K562 (cell line): ENCODE measurements at regions not wholly inside any gene's neighbourhood (a gene's known extent, or its start where the extent isn't known, plus 50 kb on each side); places are given as distances from the start of the nearest gene placed in this dataset.

ENCODE experiments used
- ATAC-seq: fragments of 200-7000 bp; cut with Tn5 transposase; 3 replicates; pipeline ENCODE4 v1.9.1; 2020; ENCODE audit warnings: moderate library complexity
- BruUV-seq: library from RNA; stranded (reverse); fragments of 400-500 nt; replicated peaks from 2 replicates; lab custom pipeline; 2021; lab: Mats Ljungman, UMichigan
- CTCF ChIA-PET: fragments of 300-600 bp; formaldehyde crosslinking; extraction: SDS; loops from one replicate; lab custom pipeline; 2021; ENCODE audit warnings: low intra/inter-chr PET ratio; lab: Yijun Ruan, JAX
- POLR2A ChIA-PET: fragments of 300-600, 350-650 bp; sonication (Branson Sonifier 250); formaldehyde crosslinking; extraction: SDS; loops from one replicate; lab custom pipeline; 2021; ENCODE audit warnings: antibody characterized with exemption, inconsistent platforms; lab: Yijun Ruan, JAX
- DNase-seq, 4 experiments: peaks; one replicate each; pipeline versions ENCODE4 v3.0.0 to v3.0.0-alpha.2; 2011 to 2018; ENCODE audit warnings: low spot score in 3 of 4, mixed read lengths in 3 of 4; ENCODE audit errors: extremely low read depth in 1 of 4
- FAIRE-seq: peaks from 2 replicates; lab custom pipeline; 2011; peaks lifted over from hg19 to GRCh38; lab: Jason Lieb, UNC
- H2AFZ ChIP-seq: 2 replicates; pipeline ENCODE4 v1.6.0; 2011; ENCODE audit warnings: low read depth, low read length, control low read depth, inconsistent platforms
- H3K27ac ChIP-seq: fragments of 200-600 bp; 3 replicates; pipeline ENCODE4 v1.8.0; 2011; ENCODE audit warnings: low read depth, mild to moderate bottlenecking, control low read depth, inconsistent platforms, low read length, moderate library complexity, mixed read lengths; ENCODE audit errors: extremely low read depth
- H3K27me3 ChIP-seq, 2 experiments: fragments of 300-600 bp in 1 of 2; 2 replicates in 1 of 2; 3 replicates in 1 of 2; pipeline versions ENCODE4 v1.6.0 to v1.8.0; 2011; ENCODE audit warnings: inconsistent platforms in 2 of 2, low read length in 2 of 2, mild to moderate bottlenecking in 1 of 2, mixed read lengths in 1 of 2, moderate library complexity in 1 of 2; ENCODE audit not compliant: control insufficient read depth in 2 of 2, insufficient read depth in 2 of 2
- H3K36me3 ChIP-seq: fragments of 300-600 bp; 3 replicates; pipeline ENCODE4 v1.8.0; 2011; ENCODE audit warnings: mild to moderate bottlenecking, low read length, inconsistent platforms; ENCODE audit not compliant: control insufficient read depth, insufficient read depth
- H3K4me1 ChIP-seq, 2 experiments: fragments of 200-600 bp in 1 of 2; replicated peaks in 1 of 2; 2 replicates in 1 of 2; 3 replicates in 1 of 2; pipeline versions ENCODE4 v1.5.1 to v1.8.0; 2011; ENCODE audit warnings: inconsistent platforms in 2 of 2, low read length in 2 of 2, mild to moderate bottlenecking in 1 of 2, mixed read lengths in 1 of 2, moderate library complexity in 1 of 2; ENCODE audit not compliant: control insufficient read depth in 2 of 2, insufficient read depth in 2 of 2
- H3K4me2 ChIP-seq: 2 replicates; pipeline ENCODE4 v1.6.1; 2011; ENCODE audit warnings: low read length, control low read depth, inconsistent platforms, mixed read lengths; ENCODE audit not compliant: insufficient read depth
- H3K4me3 ChIP-seq: fragments of 200-600 bp; sonication (generic), shearing (Covaris generic); 2 replicates; pipeline ENCODE4 v1.5.1; 2016; ENCODE audit warnings: control low read depth, inconsistent platforms
- H3K79me2 ChIP-seq: fragments of 200-600 bp; 3 replicates; pipeline ENCODE4 v1.8.0; 2011; ENCODE audit warnings: low read length, inconsistent platforms; ENCODE audit not compliant: control insufficient read depth, insufficient read depth
- H3K9ac ChIP-seq, 2 experiments: 2 replicates each; pipeline versions ENCODE4 v1.6.0 to v1.6.1; 2011; ENCODE audit warnings: low read depth in 2 of 2, low read length in 2 of 2, control low read depth in 1 of 2, inconsistent platforms in 1 of 2, mild to moderate bottlenecking in 1 of 2, mixed read lengths in 1 of 2; ENCODE audit not compliant: insufficient read depth in 1 of 2
- H3K9me1 ChIP-seq: one replicate; pipeline ENCODE4 v1.6.0; 2011; ENCODE audit warnings: inconsistent platforms, mild to moderate bottlenecking, low read length, moderate library complexity; ENCODE audit not compliant: control insufficient read depth, insufficient read depth
- H3K9me3 ChIP-seq: replicated peaks from 2 replicates; pipeline ENCODE4 v1.5.1; 2011; ENCODE audit warnings: low read depth, low read length, inconsistent platforms; ENCODE audit not compliant: control insufficient read depth, insufficient read depth
- H4K20me1 ChIP-seq: replicated peaks from 2 replicates; pipeline ENCODE4 v1.6.1; 2011; ENCODE audit warnings: low read length, inconsistent platforms, mixed read lengths; ENCODE audit not compliant: control insufficient read depth, insufficient read depth
- BRCA1 ChIP-seq, 2 experiments: fragments of 450-650 bp in 1 of 2; sonication (generic) in 1 of 2; formaldehyde crosslinking in 1 of 2; IDR thresholded peaks; 2 replicates each; pipeline versions ENCODE4 v1.5.0 to v1.6.1; 2017 to 2020; ENCODE audit warnings: mild to moderate bottlenecking in 1 of 2, missing genetic modification reagents in 1 of 2
- CHD4 ChIP-seq: fragments of 200-600 bp; sonication (generic); IDR thresholded peaks from 3 replicates; pipeline ENCODE4 v1.6.1; 2012; ENCODE audit warnings: low read depth, mild to moderate bottlenecking, mixed read lengths, low read length, inconsistent platforms; ENCODE audit not compliant: insufficient read depth, insufficient replicate concordance, poor library complexity, severe bottlenecking
- HDGF ChIP-seq: fragments of 450-650 bp; IDR thresholded peaks from 2 replicates; pipeline ENCODE4 v1.6.1; 2016
- HES1 ChIP-seq: fragments of 450-650 bp; IDR thresholded peaks from 2 replicates; pipeline ENCODE4 v1.6.1; 2016; ENCODE audit warnings: low read depth, mild to moderate bottlenecking, moderate library complexity
- POLR2AphosphoS2 ChIP-seq: IDR thresholded peaks from 2 replicates; pipeline ENCODE4 v1.6.1; 2012; ENCODE audit warnings: low read length, improper control_type of control experiment
- SRSF9 ChIP-seq: fragments of 200-400 bp; formaldehyde crosslinking; IDR thresholded peaks from 2 replicates; pipeline ENCODE4 v1.6.1; 2017; ENCODE audit warnings: low read depth, low read length, borderline replicate concordance
- TFAM ChIP-seq: fragments of 250-450 bp; sonication (Bioruptor Pico); conservative IDR thresholded peaks from 2 replicates; pipeline ENCODE4 v1.5.0; 2021; ENCODE audit warnings: mild to moderate bottlenecking, moderate library complexity
- THRB ChIP-seq: fragments of 450-650 bp; formaldehyde crosslinking; conservative IDR thresholded peaks from 2 replicates; pipeline ENCODE4 v1.4.0; 2022; ENCODE audit warnings: mild to moderate bottlenecking, missing genetic modification characterization
- ZNF165 ChIP-seq: fragments of 250-450 bp; sonication (Bioruptor Pico); IDR thresholded peaks from 2 replicates; pipeline ENCODE4 v1.4.0; 2020; ENCODE audit warnings: borderline replicate concordance
- ZNF217 ChIP-seq: sonication (generic); formaldehyde crosslinking; IDR thresholded peaks from 2 replicates; pipeline ENCODE4 v1.8.0; 2022; ENCODE audit warnings: mild to moderate bottlenecking, missing genetic modification reagents
- ZNF23 ChIP-seq: fragments of 250-450 bp; sonication (Bioruptor Pico); IDR thresholded peaks from 2 replicates; pipeline ENCODE4 v1.4.0; 2020; ENCODE audit warnings: mild to moderate bottlenecking
- WGBS: fragments of 100-300 bp; shearing (Covaris generic); methylation state at CpG from one replicate; pipeline ENCODE4 v1.1.6; 2016; ENCODE audit warnings: low coverage, mixed read lengths; ENCODE audit not compliant: insufficient coverage; ENCODE audit errors: missing lambda C conversion rate; 5-methylcytosine and 5-hydroxymethylcytosine counted together
- in situ Hi-C: fragments of 300-500 bp; cut with MboI; formaldehyde crosslinking; loops from 4 replicates; pipeline ENCODE4 v1.15.0; 2018; ENCODE audit warnings: inconsistent platforms, mixed read lengths
- intact Hi-C: fragments of 100-400 bp; cut with micrococcal nuclease; formaldehyde crosslinking; loops from 2 replicates; pipeline ENCODE4 v1.14.2; 2022
- TF ChIP-seq, protein P1 (sequence below): fragments of 250-450 bp; sonication (Bioruptor Pico); IDR thresholded peaks from 2 replicates; pipeline ENCODE4 v1.4.0; 2020; ENCODE audit warnings: mild to moderate bottlenecking, moderate library complexity
- TF ChIP-seq, protein P2 (sequence below): IDR thresholded peaks from 3 replicates; pipeline ENCODE4 v1.6.1; 2011; ENCODE audit warnings: borderline replicate concordance, mild to moderate bottlenecking, moderate library complexity; ENCODE audit not compliant: insufficient read length; ENCODE audit errors: extremely low read depth

DNA sequence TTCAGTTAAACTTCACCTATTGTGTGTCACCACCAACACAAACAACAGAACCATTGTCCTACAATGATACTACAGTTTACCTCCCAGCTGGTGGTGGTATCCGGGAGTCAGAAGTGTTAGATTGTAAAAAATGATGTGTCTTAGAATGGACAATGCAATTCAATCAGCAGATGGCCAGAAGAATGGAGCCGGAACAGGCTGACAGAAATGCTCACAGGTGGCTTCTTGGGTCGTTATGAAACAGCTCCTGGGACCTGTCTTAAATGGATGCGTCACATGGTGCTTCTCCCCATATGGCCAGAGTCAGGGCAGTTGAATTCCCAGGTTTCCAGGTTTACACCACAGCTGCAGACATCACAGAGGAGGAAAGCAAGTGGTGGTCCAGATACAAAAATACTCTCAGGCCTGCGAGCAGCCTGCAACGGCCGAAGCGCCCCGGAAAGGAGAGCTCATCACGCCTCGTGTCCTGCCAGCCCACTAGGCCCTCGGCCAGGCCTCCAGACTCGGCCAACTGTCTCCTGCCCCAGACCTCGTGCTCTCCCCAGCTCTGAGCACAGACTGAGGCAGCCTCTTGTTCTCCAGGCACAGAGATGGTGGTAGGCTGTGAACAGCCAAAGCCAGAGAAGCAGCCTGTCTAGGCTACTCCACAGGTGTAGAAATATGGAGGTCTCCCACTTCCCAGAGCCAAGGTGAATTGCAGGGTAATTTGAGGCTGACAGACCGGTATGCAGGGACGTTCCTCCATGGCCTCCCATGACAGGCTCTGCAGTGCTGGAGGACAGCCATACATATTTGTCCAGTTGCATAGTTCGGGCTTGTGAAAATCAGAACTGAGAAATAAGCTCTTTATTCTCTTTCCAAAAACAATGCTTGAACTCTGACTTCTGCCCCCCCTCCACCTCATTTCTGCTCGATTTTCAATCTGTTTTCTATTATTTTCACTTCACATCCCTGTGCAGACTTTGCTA lies 98.5 kb upstream of the SPATA31C2 start (continued):
- TF ChIP-seq ZNF23 (CRISPR knock-in tag) (no peak), THRB (no peak)
- TF ChIP-seq, all 486 proteins: peak for 0

DNA sequence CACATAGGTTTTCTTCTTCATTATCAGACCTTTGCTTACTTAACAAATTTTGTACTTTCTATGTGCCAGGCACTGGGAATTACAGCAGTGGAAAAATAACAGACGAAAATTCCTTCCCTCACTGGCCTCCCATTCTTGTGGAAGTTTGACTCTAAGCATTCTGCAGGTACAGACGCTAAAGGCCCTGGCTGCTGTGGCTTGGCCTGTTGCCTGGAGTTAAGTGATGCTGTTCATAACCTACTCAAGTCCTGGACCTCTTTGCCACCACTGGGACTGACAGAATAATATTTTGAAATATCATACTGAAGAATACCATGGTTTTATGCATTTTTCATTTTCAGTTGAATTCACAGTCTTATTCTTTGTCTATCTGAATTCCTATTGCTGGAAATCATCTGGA lies 97.3 kb upstream of the SPATA31C2 start:
- H3K27me3 ChIP-seq, result peaks cover 0 to 21% of the 10 kb centered on the region in 2 experiments; a peak in 3 of 5 replicates
- no peak for FAIRE-seq
- ChIA-PET CTCF (no interaction called here), POLR2A (no interaction called here)
- H3K4me3 ChIP-seq, result no peak overlapping the region
- BruUV-seq, result no TSS peak
- no peaks in the 10 kb centered on the region for H4K20me1 ChIP-seq
- DNase-seq, result no peak
- no peak overlapping the region for H3K4me2 ChIP-seq
- no peaks in the 10 kb centered on the region for H3K36me3 ChIP-seq
- H3K4me1 ChIP-seq, result no peaks in the 10 kb centered on the region; a peak in 1 of 5 replicates
- H3K9me3 ChIP-seq, result no peaks in the 10 kb centered on the region
- WGBS, result no CpG with 5 or more reads among the region's 2 CpGs
- H2AFZ ChIP-seq, result no peak overlapping the region
- H3K9ac ChIP-seq, result no peak overlapping the region
- in situ Hi-C loops (no loop called here), intact Hi-C loops (no loop called here)
- no peak overlapping the region for H3K27ac ChIP-seq
- ATAC-seq, result no peak
- no peaks in the 10 kb centered on the region for H3K79me2 ChIP-seq
- H3K9me1 ChIP-seq, result no peaks in the 10 kb centered on the region
- TF ChIP-seq POLR2AphosphoS2 (no peak), HES1 (no peak), ZNF23 (CRISPR knock-in tag) (no peak), SRSF9 (no peak), ZNF165 (CRISPR knock-in tag) (no peak), BRCA1 (IDR thresholded peaks at IDR 0.05) (no peak), BRCA1 (CRISPR knock-in tag; IDR thresholded peaks at IDR 0.05) (no peak), CHD4 (no peak), TFAM (no peak), HDGF (no peak), ZNF217 (CRISPR knock-in tag) (no peak)
- TF ChIP-seq, protein P1, sequence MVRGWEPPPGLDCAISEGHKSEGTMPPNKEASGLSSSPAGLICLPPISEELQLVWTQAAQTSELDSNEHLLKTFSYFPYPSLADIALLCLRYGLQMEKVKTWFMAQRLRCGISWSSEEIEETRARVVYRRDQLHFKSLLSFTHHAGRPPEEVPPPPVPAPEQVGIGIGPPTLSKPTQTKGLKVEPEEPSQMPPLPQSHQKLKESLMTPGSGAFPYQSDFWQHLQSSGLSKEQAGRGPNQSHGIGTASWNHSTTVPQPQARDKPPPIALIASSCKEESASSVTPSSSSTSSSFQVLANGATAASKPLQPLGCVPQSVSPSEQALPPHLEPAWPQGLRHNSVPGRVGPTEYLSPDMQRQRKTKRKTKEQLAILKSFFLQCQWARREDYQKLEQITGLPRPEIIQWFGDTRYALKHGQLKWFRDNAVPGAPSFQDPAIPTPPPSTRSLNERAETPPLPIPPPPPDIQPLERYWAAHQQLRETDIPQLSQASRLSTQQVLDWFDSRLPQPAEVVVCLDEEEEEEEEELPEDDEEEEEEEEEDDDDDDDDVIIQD (CRISPR knock-in tag), result no peak
- TF ChIP-seq, protein P2, sequence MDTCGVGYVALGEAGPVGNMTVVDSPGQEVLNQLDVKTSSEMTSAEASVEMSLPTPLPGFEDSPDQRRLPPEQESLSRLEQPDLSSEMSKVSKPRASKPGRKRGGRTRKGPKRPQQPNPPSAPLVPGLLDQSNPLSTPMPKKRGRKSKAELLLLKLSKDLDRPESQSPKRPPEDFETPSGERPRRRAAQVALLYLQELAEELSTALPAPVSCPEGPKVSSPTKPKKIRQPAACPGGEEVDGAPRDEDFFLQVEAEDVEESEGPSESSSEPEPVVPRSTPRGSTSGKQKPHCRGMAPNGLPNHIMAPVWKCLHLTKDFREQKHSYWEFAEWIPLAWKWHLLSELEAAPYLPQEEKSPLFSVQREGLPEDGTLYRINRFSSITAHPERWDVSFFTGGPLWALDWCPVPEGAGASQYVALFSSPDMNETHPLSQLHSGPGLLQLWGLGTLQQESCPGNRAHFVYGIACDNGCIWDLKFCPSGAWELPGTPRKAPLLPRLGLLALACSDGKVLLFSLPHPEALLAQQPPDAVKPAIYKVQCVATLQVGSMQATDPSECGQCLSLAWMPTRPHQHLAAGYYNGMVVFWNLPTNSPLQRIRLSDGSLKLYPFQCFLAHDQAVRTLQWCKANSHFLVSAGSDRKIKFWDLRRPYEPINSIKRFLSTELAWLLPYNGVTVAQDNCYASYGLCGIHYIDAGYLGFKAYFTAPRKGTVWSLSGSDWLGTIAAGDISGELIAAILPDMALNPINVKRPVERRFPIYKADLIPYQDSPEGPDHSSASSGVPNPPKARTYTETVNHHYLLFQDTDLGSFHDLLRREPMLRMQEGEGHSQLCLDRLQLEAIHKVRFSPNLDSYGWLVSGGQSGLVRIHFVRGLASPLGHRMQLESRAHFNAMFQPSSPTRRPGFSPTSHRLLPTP, result no peak
